Ammon's horn (tissue), 1 donor: ENCODE measurements at regions not wholly inside any gene's neighbourhood (a gene's known extent, or its start where the extent isn't known, plus 50 kb on each side); places are given as distances from the start of the nearest gene placed in this dataset.

Experiments used
- DNase-seq: peaks from one replicate; pipeline ENCODE4 v3.0.0-alpha.2; 2016; ENCODE audit warnings: low spot score

DNA sequence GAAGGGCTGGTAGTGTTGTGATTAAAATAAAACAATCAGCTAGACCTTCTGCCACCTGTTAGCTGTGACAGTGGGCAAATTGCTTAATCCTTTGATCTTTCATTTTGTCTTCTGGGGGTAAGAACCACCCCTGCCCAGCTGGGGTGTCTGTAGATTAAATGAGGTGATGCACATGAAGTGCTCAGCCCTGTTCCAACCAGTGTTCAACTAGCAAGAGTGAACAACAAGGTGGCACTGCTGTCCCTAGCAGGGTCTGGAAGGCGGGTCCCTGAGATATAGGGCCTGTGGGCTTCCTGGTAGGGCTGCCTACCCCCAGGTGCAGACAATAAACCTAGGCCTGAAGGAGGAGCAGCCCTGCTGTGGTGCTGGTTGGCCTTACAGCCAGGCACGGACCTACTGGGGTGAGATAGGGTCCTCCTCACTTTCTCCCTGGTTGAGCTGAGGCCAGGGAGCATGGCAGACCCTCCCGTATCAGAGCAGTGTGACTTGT is 60.6 kb downstream of the ARL6IP4 start:
- DNase-seq = no peak

- no peak for DNase-seq
Observed at GRCh38 chr12:123040106-123040505, 59.6 kb downstream of the ARL6IP4 start.

- no peak for DNase-seq
Observed at GRCh38 chr12:123038966-123039365, 58.5 kb downstream of the ARL6IP4 start.

GRCh38 chr12:123038486-123038885 is 58.0 kb downstream of the ARL6IP4 start:
- no peak for DNase-seq

- no peak for DNase-seq
Observed at GRCh38 chr12:123037791-123038190, 57.3 kb downstream of the ARL6IP4 start.

DNA sequence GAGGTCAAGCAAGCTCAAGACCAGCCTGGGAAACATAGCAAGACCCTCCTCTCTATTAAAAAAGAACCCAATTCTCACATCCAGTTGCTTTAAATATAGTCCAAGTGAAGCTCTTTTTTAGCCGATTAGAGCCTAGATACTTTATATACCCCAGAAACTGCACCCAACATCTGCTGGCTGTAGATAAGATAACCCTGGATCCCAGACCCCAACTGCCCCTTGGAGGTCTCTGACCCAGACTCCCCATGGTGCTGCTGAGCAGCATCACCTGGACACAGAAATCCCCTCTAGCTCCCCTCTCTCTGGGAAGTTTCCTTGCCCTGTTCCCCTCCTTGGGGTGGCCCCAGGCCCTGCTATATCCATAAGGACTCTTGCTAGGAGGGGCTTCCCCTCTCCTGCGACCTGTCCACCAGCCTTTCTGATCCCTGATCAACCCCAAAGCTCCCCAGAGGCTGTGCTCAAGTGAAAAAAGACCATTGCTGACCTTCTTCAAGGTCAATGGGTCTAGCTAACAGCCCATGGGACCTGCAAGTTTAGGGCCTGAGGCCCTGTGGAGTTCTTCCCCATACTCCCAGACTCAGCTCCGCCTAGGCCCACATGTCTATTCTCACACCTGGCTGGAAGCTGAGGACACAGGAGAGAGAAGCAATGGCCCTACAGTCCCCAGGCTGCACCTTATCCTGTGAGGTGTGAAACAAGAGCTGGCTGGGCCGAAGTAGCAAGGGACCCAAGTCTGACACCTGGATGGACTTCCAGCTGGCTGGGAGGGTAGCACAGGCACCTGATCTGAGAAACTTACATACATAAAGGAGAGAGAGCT is 56.2 kb downstream of the ARL6IP4 start:
- no peak for DNase-seq

GRCh38 chr12:123035841-123036240 is 55.4 kb downstream of the ARL6IP4 start:
- DNase-seq = no peak

DNA sequence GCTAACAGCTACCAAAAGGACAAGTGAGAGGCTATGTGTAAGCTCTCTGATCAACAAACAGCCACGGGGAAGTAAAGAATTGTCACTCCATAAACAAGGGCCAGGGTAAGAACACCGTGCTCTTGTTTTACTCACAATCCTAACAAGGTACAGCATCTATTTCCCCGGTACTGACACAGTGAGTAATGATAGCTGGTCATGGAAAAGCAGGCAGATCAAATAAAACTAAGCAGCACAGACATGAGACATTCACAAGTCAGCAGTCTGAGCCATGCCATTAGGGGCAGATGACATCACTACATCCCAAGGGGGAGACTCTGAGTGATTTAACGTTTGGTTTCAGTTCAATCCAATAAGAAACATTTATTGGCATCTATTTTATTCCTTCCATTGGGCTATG is 54.4 kb downstream of the ARL6IP4 start:
- DNase-seq = no peak

DNA sequence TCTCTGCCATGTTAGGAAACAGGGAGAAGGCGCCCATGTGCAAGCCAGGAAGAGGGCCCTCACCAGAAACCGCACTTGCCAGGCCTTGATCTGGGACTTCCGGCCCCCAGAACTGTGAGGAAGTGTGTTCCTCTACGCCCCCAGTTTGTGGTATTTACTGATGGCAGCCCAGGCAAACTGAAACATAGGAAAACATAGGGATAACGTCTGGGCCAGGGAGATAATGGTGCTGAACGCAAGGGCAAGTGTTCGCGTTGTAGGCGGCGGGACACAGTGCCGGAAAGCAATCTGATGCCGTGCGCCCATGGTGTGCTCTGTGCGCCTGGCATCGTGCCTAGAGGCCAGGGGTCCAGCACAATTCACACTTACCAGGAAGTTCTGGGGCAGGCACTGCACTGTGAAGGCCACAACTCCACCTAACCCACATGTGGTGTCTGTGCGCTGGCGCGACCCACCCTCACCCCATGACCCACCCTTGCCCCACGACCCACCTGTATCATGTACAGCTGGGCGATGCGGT is 53.6 kb downstream of the ARL6IP4 start:
- no peak for DNase-seq

GRCh38 chr12:123033392-123034021 is 53.0 kb downstream of the ARL6IP4 start:
- no peak for DNase-seq

DNA sequence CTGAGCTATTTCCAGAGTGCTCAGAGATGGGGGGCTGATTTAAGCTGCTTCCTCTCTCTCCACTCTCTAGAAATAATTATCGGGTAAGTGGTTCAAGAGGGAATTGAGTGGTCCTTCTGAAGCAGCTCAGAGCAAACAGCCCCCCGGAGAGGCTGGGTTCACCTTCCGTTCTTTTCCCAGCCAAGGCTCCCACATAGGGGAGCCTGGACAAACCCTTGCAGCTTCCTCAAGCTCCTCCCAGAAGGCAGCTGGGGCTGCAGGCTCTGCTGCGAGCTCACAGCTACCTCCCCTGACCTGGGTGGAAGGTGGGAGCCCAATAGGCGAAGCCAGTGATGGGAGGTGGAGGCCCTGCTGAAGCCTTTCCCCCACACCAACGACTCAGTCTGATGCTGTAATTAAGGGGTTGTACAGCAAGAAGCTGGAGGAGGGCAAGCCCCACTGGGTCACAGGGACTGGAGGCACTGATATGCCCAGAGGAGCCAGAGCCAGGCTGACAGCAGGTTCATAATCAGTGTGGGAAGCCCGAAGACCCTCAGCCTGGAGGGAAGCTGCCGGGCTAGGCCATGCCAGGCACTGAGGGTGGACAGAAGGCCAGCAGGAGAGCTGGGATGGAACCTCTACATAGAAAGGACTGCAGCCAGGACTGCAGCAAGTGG is 52.4 kb downstream of the ARL6IP4 start:
- no peak for DNase-seq
